HCEC 1CT (cell line): ENCODE measurements at regions not wholly inside any gene's neighbourhood (a gene's known extent, or its start where the extent isn't known, plus 50 kb on each side); places are given as distances from the start of the nearest gene placed in this dataset.
"Not testable (repeated sequence)": the region's sequence is repeated elsewhere in the genome, so short reads cannot be mapped to it uniquely, and the experiment has no call there.

Source experiments
- DNase-seq: peaks from one replicate; pipeline ENCODE4 v3.0.0-alpha.2; 2017

DNA sequence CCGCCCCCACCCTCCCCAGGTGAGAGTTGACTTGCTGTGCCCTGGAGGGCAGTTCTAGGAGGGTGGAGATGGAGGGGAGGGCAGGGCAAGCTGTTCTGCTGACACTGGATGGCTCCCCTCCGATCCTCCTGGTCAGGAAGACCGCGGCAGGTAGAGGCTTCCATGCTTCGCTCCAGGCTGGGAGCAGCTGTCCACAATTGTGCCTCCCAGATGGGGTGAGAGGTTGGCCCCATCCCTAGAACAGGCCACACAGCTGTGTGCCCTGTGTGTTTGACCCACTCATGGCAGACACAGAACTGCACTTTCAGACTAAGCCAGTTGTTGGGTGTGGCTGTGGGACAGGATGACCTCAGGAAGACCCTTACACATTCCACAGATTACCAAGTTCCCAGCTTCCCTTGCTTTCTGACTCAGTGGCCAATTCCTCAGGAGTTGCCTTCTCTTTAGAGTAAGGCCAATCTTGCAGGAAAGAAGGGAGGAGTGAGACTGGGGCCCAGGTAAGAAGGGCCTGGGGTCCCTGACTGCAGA is 72.1 kb upstream of the HSPA9 start:
- DNase-seq = no peak

DNA sequence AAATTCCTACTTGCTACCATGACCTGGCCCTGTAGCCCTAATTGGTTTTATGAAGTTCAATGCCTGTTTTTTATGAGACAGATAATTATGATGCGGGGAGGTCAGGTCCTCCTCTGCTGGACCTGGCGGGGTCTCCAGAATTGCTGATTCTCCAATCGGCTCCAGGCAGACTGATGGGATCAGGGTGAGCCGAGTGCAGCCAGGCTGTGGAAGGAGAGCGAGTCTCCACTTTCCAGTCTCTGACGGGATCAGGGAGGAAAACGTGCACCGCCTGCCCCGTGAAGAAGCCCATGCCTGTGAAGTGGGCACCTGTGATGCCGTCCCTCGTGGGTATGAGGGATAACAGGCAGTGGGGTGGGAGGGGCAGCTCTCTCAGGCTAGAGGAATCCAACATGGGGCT is 71.5 kb upstream of the HSPA9 start:
- DNase-seq = no peak

DNA sequence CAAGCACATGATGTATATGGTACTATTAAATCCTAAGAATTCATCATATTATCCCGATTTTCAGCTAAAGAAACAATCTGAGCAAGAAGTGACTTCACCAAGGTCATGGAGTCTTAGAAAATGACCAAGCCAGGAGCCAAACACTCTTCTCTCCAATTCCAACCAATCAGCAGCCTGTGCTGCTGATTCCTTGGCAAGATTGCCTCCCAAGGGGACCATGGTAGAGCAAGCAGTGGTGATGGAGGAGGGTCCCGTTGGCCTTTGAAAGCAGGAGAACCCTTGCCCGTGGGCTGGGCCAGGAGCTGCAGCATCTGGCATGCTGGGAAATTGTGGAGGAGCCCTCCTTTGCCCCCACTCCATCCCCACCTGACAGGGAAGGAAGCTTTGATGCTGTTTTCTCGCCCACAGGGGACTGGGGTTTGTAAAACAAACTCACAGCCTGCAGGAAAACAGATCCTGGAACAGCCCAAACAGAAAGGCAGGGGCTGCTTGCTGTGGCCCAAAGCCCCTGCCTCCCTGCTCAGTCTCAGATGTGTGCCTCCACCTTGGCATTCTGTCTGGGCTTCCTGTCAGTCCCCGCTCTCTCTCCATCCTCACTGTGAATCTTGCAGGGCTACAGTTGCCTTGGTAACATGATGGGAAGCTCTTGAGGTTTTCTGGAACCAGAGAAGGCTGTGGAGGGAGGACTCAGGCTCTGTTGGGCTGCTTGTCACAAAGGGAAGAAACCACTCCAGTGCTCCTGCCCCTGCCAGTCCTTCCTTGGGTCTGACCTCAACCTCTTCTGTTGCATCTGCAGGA is 70.8 kb upstream of the HSPA9 start:
- DNase-seq = no peak

DNA sequence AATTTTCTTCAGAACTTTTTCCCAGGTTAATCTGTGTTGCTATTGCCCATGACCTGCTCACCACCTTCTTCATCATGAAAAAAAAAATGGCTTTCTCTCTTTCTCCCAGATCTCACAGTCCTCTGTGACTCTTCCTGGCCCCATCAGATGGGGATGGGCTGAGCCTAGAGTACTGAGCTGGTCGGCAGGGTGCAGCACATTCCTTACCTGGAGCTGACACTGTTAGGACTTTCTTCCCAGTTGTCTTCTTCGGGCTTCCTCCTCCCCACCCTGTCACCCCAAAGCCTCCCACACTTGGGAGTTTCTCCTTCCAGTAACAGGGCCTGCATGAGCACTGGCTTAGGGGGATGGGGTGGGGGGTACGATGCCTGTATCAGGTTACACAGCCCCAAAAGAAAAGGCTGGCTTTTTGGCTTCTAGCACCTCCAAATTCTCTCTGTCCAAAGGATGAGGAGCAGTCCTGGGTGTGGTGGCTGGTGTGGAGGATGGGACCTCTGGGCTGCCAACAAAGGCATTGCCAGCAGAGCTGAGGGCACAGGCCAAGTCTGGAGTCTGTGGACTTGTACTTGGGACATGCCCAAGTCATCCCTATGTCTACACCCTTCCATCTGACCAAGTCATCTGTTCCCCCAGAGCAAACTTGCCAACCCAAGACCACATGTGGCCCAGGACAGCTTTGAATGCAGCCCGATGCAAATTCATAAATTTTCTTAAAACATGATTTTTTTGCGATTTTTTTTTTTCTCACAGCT is 68.0 kb upstream of the HSPA9 start:
- DNase-seq = no peak

DNA sequence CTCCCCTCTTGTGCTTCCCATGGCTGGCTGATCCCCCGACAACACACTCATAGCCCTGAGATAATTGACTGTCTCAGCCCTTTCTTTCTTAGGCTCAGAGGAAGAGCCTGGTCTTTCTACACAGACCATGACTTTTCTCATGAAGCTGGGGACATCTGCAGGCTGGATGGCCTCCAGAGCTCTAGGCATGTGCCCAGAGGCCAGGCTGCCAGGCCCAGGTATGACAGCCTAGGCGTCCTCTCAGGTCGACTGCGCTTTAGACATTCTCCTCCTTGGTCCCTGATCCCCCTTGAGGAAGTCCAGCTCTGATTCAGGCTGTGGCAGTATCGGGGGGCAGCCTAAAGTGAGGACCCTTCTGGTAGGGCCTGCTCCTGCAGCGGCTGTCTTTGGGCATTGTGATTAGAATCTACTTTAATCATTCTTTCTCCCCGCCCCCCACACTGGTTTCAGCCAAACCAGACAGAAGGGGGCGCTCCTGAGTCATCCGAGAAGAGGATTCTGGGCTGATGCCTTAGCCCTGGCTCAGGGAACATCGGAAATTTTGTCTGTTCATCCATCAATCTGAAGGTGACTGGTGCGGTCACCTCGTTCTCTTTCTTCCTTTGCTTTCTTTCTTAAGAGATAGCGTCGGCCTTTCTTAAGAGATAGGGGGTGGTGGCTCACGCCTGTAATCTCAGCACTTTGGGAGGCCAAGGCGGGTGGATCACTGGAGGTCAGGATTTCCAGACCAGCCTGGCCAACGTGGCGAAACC is 66.5 kb upstream of the HSPA9 start:
- peak; percentile 42 for DNase-seq

DNA sequence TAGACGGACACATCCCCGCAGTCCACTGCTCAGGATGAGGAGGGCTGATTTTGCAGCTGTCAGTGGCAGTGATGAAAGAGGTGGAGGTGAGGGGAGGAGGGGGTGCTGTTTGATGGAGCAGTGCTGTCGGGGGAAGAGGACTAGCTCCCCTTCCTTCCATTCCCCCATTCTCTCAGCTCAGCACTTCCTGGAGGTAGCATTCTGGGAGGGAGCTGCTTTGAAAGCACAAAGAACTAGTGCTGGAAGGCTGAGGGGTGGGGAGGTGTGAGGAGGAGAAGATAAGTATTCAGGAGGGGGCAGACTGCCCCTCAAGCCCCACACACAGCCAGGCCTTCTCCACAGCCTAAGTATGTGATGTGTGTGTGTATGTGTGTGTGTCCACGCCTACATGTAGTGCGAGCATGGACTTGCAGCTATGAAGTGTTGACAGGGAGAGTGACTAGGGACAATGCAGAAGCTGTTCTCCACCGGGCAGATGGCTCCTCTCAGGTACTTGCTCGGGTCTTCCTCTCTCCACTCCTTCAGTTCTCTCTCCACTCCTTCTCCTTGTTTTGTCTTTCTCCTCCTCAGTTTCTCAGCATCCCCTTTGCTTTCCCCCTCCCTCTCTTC is 65.5 kb upstream of the HSPA9 start:
- no peak for DNase-seq

DNA sequence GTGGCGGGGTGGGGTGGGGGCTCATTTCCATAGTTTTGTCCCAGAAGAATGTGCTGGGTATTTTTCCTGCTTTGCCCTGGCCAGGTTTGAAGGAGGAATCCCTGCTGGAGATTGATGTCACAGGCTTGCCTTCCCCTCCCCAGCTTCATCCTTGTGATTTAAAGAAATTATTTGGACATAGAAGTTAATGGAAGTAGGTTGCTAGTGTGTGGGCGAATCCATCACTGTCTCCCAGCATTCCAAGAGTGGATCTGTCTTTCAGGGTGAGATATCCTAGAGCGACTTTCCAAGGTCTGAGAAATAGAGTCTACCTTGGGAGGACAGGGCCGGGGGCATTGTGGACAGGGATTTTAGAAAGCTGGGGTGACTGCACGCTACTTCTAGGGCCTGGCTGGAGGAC is 64.9 kb upstream of the HSPA9 start:
- no peak for DNase-seq

DNA sequence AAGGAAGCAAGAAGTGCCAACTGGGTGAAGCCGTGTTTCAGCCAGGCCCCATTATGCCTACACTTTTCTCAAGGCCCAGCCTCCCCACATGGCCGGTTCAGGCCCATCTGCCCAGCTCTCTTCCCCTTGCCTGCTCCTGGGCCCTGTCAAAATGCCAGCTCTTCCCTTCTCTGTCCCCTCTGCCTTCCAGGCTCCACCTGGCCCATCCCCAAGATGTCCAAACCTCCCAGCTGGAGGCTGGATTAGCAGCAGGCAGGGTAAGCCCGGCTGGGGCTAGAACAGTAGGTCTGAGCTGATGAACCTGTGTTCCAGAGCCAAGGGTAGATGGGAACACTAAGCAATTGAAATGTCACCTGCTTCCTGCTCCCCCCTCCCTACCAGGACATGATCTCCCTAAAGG is 64.1 kb upstream of the HSPA9 start:
- DNase-seq = no peak

DNA sequence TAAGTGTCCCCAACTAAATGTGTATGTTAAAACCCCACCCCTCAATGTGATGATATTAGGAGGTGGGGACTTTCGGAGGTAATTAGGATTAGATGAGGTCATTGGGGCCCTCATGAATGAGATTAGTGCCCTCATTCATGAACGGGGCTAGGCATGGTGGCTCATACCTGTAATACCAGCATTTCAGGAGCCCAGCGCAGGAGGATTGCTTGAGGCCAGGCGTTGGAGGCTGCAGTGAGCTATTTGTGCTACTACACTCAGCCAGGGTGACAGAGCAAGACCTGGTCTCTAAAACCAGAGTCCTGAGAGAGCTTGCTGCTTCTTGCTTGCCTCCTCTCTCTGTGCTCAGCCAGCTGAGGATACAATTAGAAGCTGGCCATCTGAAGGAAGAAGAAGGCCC is 62.1 kb upstream of the HSPA9 start:
- no peak for DNase-seq

DNA sequence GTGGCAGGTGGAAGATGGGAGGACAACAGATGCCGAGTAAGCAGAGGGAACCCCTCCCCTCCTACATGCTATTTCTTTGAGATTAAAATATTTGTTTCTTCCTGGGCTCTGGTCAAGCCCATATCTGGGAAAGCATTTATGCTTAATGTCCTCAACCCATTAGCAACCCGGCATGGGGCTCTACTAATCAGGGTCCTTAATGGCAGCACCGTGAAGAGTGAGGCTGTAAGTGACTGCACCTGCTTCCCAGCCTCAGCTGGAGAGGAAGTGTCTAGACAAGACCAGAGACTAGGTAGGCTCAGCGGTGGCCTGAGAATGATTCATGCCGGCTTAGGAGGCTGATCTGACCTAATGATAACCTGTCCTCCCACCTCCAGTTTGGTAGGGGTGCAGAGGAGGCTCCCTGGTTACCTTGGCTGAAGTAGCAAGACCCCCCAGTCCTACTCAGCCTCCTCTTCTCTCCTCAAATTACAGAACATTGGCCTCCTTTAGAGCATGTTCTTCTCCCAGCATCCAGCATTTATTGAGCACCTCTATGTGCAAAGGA is 61.3 kb upstream of the HSPA9 start:
- DNase-seq = no peak

DNA sequence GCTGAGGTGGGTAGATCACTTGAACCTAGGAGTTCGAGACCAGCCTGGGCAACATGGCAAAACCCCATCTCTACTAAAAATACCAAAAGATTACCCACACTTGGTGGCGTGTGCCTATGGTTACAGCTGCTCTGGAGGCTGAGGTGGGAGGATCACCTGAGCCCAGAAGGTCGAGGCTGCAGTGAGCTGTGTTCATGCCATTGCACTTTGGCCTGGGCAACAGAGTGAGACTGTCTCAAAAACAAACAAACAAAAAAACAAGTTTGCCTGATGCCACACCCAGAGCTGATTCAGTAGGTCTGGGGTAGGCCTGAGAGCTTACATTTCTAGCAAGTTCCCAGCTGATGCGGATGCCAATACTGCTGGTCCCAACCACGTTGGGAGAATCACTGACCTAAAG is 60.5 kb upstream of the HSPA9 start:
- no peak for DNase-seq

DNA sequence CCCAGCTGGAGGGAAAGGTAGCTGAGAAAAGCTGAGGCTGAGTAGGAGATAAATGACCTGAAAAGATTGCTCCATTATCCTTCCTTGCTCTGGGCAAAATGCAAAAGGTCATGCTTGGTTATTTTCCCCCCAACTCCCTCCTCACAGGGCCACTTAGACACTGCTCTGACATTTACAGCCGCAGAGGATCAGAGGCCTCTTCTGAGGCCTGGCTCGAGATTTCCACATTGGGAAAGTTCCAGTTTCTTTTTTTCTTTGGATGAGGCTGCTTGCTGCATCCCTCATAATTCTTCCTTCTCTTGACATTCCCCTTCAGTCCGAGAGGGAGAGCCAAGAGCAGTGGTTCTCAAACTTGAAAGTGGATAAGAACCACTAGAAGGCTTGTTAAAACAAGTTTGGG is 60.1 kb upstream of the HSPA9 start:
- peak; percentile 6 for DNase-seq

DNA sequence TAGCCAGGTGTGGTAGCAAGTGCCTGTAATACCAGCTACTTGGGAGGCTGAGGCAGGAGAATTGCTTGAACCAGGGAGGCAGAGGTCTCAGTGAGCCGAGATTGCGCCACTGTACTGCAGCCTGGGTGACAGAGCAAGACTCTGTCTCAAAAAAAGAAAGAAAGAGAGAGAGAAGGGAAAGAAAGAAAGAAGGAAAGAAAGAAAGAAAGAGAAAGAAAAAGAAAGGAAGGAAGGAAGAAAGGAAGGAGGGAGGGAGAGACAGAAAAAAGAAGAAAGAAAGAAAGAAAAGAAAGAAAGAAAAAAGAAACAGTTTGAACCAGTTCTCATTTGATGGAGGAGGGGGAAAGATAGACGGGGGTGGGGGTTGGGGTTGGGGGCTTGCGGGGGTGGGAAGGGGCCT is 59.6 kb upstream of the HSPA9 start:
- not testable (repeated sequence) for DNase-seq

DNA sequence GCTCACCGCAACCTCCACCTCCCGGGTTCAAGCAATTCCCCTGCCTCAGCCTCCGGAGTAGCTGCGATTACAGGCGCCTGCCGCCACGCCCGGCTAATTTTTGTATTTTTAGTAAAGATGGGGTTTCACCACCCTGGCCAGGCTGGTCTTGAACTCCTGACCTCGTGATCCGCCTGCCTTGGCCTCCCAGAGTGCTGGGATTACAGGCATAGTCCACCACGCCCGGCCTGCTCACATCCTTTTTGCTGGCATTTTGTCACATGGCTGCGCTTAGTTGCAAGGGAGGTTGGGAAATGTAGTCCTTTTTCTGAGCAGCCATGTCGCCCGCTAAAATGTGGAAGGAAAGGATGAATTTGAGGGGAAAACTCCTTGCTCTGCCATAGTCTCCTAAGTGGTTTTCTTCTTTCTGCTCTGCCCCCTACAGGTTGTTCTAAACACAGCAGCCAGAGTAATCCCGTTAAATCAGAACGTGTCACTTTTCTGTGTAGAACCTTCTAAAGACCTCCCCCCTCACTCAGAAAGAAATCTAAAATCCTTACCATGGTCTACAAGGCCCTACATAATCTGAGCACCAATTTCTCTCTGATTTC is 57.8 kb upstream of the HSPA9 start:
- DNase-seq = peak; percentile 83

DNA sequence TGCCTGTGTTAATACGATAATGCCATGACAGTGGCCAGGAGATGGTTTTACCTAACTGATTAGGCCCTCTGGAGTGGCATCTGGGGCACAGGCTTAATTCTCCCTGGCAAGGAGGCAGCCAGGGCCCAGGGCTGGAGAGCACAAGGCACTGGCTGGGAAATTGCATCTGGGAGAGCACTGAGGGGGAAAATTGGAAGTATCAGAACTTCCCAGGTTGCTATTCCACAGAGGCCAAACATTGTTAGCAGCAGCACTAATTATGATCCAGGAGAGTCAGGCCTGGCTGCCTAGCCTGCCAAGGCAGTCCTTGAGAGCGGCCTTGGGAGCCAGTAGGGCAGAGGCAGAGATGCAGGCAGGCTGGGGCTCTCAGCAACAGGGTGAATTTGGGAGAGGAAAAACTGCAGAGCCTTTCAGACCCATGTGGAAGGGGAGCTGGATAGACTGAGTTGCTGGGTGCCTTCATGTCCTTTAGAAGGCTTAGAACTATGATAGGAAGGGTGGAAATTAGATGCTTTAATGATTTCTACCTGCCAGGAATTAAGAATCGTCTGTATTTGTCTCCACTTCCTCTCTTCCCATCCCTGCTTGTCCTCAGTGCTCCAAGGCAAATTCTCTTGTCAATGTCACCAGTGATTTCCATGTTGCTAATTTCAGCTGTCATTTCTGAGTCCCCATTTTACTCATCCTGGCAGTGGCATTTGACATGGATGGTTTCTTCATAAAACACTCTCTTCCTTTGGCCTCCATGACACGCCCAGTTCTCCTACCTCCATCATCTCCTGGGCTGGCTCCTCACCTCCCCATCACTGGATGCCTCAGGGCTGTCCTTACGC is 56.1 kb upstream of the HSPA9 start:
- DNase-seq = no peak

DNA sequence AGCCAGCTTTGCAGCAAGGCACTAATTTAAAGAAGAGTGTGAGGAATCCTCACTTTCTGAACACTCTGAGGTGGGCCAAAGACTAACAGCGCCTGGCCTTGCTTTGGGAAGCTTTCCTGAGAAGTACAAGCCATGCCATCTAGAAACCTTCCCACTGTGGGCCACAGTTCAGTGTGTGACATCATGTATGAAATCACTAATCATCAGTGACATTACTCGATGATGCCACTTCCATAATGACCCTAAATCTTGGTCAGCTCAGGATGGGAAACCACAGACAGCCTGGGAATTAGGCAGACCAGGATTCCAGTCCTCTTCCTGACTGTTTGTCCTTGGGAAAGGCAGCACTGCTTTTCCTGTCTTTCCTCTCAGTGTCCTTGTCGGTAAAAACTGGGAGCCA is 54.2 kb upstream of the HSPA9 start:
- DNase-seq = no peak

DNA sequence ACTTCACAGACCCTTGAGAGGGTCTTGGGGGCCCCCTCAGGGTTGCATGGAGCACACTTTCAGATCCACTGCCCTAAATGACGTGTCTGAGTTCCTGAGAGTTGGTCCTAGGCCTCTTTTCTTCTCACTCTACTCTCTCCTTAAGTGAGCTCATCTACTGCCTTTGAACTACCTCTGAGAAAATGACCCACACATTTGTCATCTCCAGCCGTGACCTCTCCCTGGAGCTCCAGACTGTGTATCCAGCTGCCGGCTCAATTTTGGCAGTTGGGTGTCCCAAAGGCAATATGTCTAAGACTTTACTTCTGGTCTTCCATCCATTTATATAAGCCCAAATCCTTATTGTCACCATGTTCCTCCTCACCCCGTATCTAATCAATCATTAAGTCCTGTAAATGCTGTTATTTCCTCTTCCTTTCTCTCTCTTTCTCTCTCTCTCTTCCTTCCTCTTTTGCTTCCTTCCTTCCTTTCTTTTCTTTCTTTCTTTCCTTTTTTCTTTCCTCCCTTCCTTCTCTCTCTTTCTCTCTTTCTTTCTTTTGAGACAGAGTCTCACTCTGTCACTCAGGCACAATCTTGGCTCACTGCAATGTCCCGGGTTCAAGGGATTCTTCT is 51.2 kb upstream of the HSPA9 start:
- peak; percentile 50 for DNase-seq

DNA sequence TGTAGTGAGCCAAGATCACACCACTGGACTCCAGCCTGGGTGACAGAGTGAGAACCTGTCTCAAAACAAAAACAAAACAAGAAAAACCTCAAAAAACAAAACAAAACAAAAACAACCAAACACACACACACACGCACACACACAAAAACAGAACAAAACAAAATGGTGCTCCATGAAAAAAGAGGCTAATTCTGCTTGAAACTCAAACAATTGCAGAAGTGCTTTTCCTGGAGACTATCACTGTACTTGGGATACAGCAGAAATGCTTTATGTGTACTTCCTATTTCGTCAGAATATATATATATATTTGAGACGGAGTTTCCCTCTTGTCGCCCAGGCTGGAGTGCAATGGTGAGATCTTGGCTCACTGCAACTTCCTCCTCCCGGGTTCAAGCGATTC is 49.9 kb upstream of the HSPA9 start:
- no peak for DNase-seq
